BLaER1 (cell line): ENCODE measurements at regions not wholly inside any gene's neighbourhood (a gene's known extent, or its start where the extent isn't known, plus 50 kb on each side); places are given as distances from the start of the nearest gene placed in this dataset.

ENCODE experiments used
- H3K27ac ChIP-seq: shearing (Covaris generic); formaldehyde crosslinking; 2 replicates; pipeline ENCODE4 v1.8.1; 2022
- H3K27me3 ChIP-seq: shearing (Covaris generic); formaldehyde crosslinking; 2 replicates; pipeline ENCODE4 v1.8.1; 2022
- H3K36me3 ChIP-seq: shearing (Covaris generic); formaldehyde crosslinking; 2 replicates; pipeline ENCODE4 v1.8.1; 2022
- H3K4me1 ChIP-seq: shearing (Covaris generic); formaldehyde crosslinking; 2 replicates; pipeline ENCODE4 v1.8.1; 2022
- H3K4me2 ChIP-seq: shearing (Covaris generic); formaldehyde crosslinking; 2 replicates; pipeline ENCODE4 v1.8.1; 2022
- H3K4me3 ChIP-seq: shearing (Covaris generic); formaldehyde crosslinking; 2 replicates; pipeline ENCODE4 v1.8.1; 2022
- H3K9ac ChIP-seq: shearing (Covaris generic); formaldehyde crosslinking; 2 replicates; pipeline ENCODE4 v1.8.1; 2022
- H3K9me3 ChIP-seq: shearing (Covaris generic); formaldehyde crosslinking; 2 replicates; pipeline ENCODE4 v1.8.1; 2022
- H4K20me1 ChIP-seq: shearing (Covaris generic); formaldehyde crosslinking; 2 replicates; pipeline ENCODE4 v1.8.1; 2022
- Cebpa-rat ChIP-seq: shearing (Covaris generic); IDR thresholded peaks from 2 replicates; pipeline ENCODE4 v1.8.1; 2022

GRCh38 chr4:24422644-24423043, 161.7 kb downstream of the DHX15 start:
- H4K20me1 ChIP-seq = no peaks in the 10 kb centered on the region
- no peak overlapping the region for H3K9ac ChIP-seq
- no peaks in the 10 kb centered on the region for H3K27me3 ChIP-seq
- no peaks in the 10 kb centered on the region for H3K4me1 ChIP-seq
- no peaks in the 10 kb centered on the region for H3K36me3 ChIP-seq
- H3K4me2 ChIP-seq = no peak overlapping the region
- no peak for TF ChIP-seq Cebpa-rat
- no peaks in the 10 kb centered on the region for H3K9me3 ChIP-seq
- H3K4me3 ChIP-seq = no peak overlapping the region
- H3K27ac ChIP-seq = no peak overlapping the region

- no peak overlapping the region for H3K27ac ChIP-seq
- no peak overlapping the region for H3K9ac ChIP-seq
- no peaks in the 10 kb centered on the region for H3K9me3 ChIP-seq
- H4K20me1 ChIP-seq = no peaks in the 10 kb centered on the region
- TF ChIP-seq Cebpa-rat = no peak
- H3K4me3 ChIP-seq = no peak overlapping the region
- no peaks in the 10 kb centered on the region for H3K36me3 ChIP-seq
- no peaks in the 10 kb centered on the region for H3K27me3 ChIP-seq
- no peaks in the 10 kb centered on the region for H3K4me1 ChIP-seq
- no peak overlapping the region for H3K4me2 ChIP-seq
Observed at GRCh38 chr4:24419181-24420034, 164.9 kb downstream of the DHX15 start.

GRCh38 chr4:24417206-24417605, 167.1 kb downstream of the DHX15 start:
- H3K9ac ChIP-seq = no peak overlapping the region
- no peaks in the 10 kb centered on the region for H3K4me1 ChIP-seq
- H3K27me3 ChIP-seq = no peaks in the 10 kb centered on the region
- H4K20me1 ChIP-seq = no peaks in the 10 kb centered on the region
- no peak overlapping the region for H3K27ac ChIP-seq
- no peaks in the 10 kb centered on the region for H3K9me3 ChIP-seq
- no peak overlapping the region for H3K4me3 ChIP-seq
- H3K36me3 ChIP-seq = no peaks in the 10 kb centered on the region
- H3K4me2 ChIP-seq = no peak overlapping the region
- no peak for TF ChIP-seq Cebpa-rat

GRCh38 chr4:24416293-24416692, 168.1 kb downstream of the DHX15 start:
- H3K4me1 ChIP-seq = no peaks in the 10 kb centered on the region
- no peak overlapping the region for H3K4me2 ChIP-seq
- H3K27ac ChIP-seq = no peak overlapping the region
- no peaks in the 10 kb centered on the region for H3K36me3 ChIP-seq
- no peak for TF ChIP-seq Cebpa-rat
- H3K4me3 ChIP-seq = no peak overlapping the region
- no peak overlapping the region for H3K9ac ChIP-seq
- H3K9me3 ChIP-seq = no peaks in the 10 kb centered on the region
- no peaks in the 10 kb centered on the region for H4K20me1 ChIP-seq
- no peaks in the 10 kb centered on the region for H3K27me3 ChIP-seq

GRCh38 chr4:24413311-24413784, 171.0 kb downstream of the DHX15 start:
- no peak overlapping the region for H3K9ac ChIP-seq
- H3K4me3 ChIP-seq = no peak overlapping the region
- no peaks in the 10 kb centered on the region for H3K9me3 ChIP-seq
- no peaks in the 10 kb centered on the region for H3K4me1 ChIP-seq
- H4K20me1 ChIP-seq = no peaks in the 10 kb centered on the region
- TF ChIP-seq Cebpa-rat = no peak
- H3K36me3 ChIP-seq = no peaks in the 10 kb centered on the region
- H3K27me3 ChIP-seq = no peaks in the 10 kb centered on the region
- H3K4me2 ChIP-seq = no peak overlapping the region
- no peak overlapping the region for H3K27ac ChIP-seq

GRCh38 chr4:24411806-24412205, 172.5 kb downstream of the DHX15 start:
- Histone ChIP-seq H3K4me3 (no peak overlapping the region), H4K20me1 (no peaks in the 10 kb centered on the region), H3K36me3 (no peaks in the 10 kb centered on the region), H3K4me2 (no peak overlapping the region), H3K27ac (no peak overlapping the region), H3K27me3 (no peaks in the 10 kb centered on the region), H3K9ac (no peak overlapping the region), H3K4me1 (no peaks in the 10 kb centered on the region), H3K9me3 (no peaks in the 10 kb centered on the region)
- no peak for TF ChIP-seq Cebpa-rat

GRCh38 chr4:24411299-24411698, 173.1 kb downstream of the DHX15 start:
- no peaks in the 10 kb centered on the region for H4K20me1 ChIP-seq
- no peak overlapping the region for H3K9ac ChIP-seq
- H3K4me3 ChIP-seq = no peak overlapping the region
- no peak overlapping the region for H3K27ac ChIP-seq
- no peaks in the 10 kb centered on the region for H3K9me3 ChIP-seq
- no peak for TF ChIP-seq Cebpa-rat
- H3K4me2 ChIP-seq = no peak overlapping the region
- H3K27me3 ChIP-seq = no peaks in the 10 kb centered on the region
- no peaks in the 10 kb centered on the region for H3K4me1 ChIP-seq
- no peaks in the 10 kb centered on the region for H3K36me3 ChIP-seq

- no peak for TF ChIP-seq Cebpa-rat
- Histone ChIP-seq H3K27ac (no peak overlapping the region), H3K27me3 (no peaks in the 10 kb centered on the region), H3K9me3 (no peaks in the 10 kb centered on the region), H3K4me2 (no peak overlapping the region), H4K20me1 (no peaks in the 10 kb centered on the region), H3K4me3 (no peak overlapping the region), H3K4me1 (no peaks in the 10 kb centered on the region), H3K36me3 (no peaks in the 10 kb centered on the region), H3K9ac (no peak overlapping the region)
Observed at GRCh38 chr4:24408640-24409039, 175.7 kb downstream of the DHX15 start.

GRCh38 chr4:24405926-24406325, 178.4 kb downstream of the DHX15 start:
- TF ChIP-seq Cebpa-rat = no peak
- H3K27me3 ChIP-seq = no peaks in the 10 kb centered on the region

GRCh38 chr4:24405341-24405740, 179.0 kb downstream of the DHX15 start:
- no peaks in the 10 kb centered on the region for H4K20me1 ChIP-seq
- no peak overlapping the region for H3K4me2 ChIP-seq
- TF ChIP-seq Cebpa-rat = no peak
- H3K9ac ChIP-seq = no peak overlapping the region
- H3K4me1 ChIP-seq = no peaks in the 10 kb centered on the region
- H3K4me3 ChIP-seq = no peak overlapping the region
- H3K27ac ChIP-seq = no peak overlapping the region
- H3K36me3 ChIP-seq = no peaks in the 10 kb centered on the region
- H3K9me3 ChIP-seq = no peaks in the 10 kb centered on the region
- no peaks in the 10 kb centered on the region for H3K27me3 ChIP-seq

More at GRCh38 chr4:24405926-24406325, 178.4 kb downstream of the DHX15 start:
- H3K4me3 ChIP-seq = no peak overlapping the region
- no peak overlapping the region for H3K27ac ChIP-seq
- no peaks in the 10 kb centered on the region for H3K9me3 ChIP-seq
- H3K36me3 ChIP-seq = no peaks in the 10 kb centered on the region
- H3K4me1 ChIP-seq = no peaks in the 10 kb centered on the region
- no peak overlapping the region for H3K9ac ChIP-seq
- H4K20me1 ChIP-seq = no peaks in the 10 kb centered on the region
- H3K4me2 ChIP-seq = no peak overlapping the region

GRCh38 chr4:24404281-24404680, 180.1 kb downstream of the DHX15 start:
- Histone ChIP-seq H3K9ac (no peak overlapping the region), H4K20me1 (no peaks in the 10 kb centered on the region), H3K9me3 (no peaks in the 10 kb centered on the region), H3K27ac (no peak overlapping the region), H3K36me3 (no peaks in the 10 kb centered on the region), H3K4me1 (no peaks in the 10 kb centered on the region), H3K4me2 (no peak overlapping the region), H3K4me3 (no peak overlapping the region), H3K27me3 (no peaks in the 10 kb centered on the region)
- TF ChIP-seq Cebpa-rat = no peak
